Mesenchymal stem cell (in vitro differentiated cells and primary cell): ENCODE measurements at regions not wholly inside any gene's neighbourhood (a gene's known extent, or its start where the extent isn't known, plus 50 kb on each side); places are given as distances from the start of the nearest gene placed in this dataset.

ENCODE experiments used
- DNase-seq: peaks from one replicate; pipeline ENCODE4 v3.0.0-alpha.2; 2013
- H2AFZ ChIP-seq: one replicate; pipeline ENCODE4 v1.6.1; 2013; ENCODE audit warnings: low read depth, mild to moderate bottlenecking, control low read depth, inconsistent platforms, low read length, moderate library complexity
- H2AK5ac ChIP-seq: 2 replicates; pipeline ENCODE4 v1.6.1; 2013; ENCODE audit warnings: low read length, moderate library complexity, mild to moderate bottlenecking, inconsistent platforms; ENCODE audit not compliant: severe bottlenecking
- H2BK120ac ChIP-seq: one replicate; pipeline ENCODE4 v1.6.1; 2013; ENCODE audit warnings: low read depth, mild to moderate bottlenecking, inconsistent platforms, low read length, moderate library complexity
- H2BK12ac ChIP-seq, 2 experiments: one replicate each; pipeline ENCODE4 v1.6.1; 2013; ENCODE audit warnings: inconsistent platforms in 2 of 2, low read length in 2 of 2, mild to moderate bottlenecking in 2 of 2, moderate library complexity in 2 of 2, control low read depth in 1 of 2
- H2BK15ac ChIP-seq: one replicate; pipeline ENCODE4 v1.6.1; 2013; ENCODE audit warnings: mild to moderate bottlenecking, low read depth, inconsistent platforms; ENCODE audit not compliant: poor library complexity, severe bottlenecking
- H2BK5ac ChIP-seq: 2 replicates; pipeline ENCODE4 v1.6.1; 2013; ENCODE audit warnings: low read depth, mild to moderate bottlenecking, low read length, control low read depth, inconsistent platforms; ENCODE audit not compliant: poor library complexity, severe bottlenecking
- H3K14ac ChIP-seq, 2 experiments: one replicate each; pipeline ENCODE4 v1.6.1; 2013; ENCODE audit warnings: inconsistent platforms in 2 of 2, low read length in 2 of 2, control low read depth in 1 of 2, mild to moderate bottlenecking in 1 of 2, moderate library complexity in 1 of 2
- H3K18ac ChIP-seq, 2 experiments: one replicate each; pipeline ENCODE4 v1.6.1; 2013; ENCODE audit warnings: inconsistent platforms in 2 of 2, low read length in 2 of 2, control low read depth in 1 of 2, low read depth in 1 of 2, mild to moderate bottlenecking in 1 of 2
- H3K23ac ChIP-seq, 2 experiments: one replicate each; pipeline ENCODE4 v1.6.1; 2013; ENCODE audit warnings: inconsistent platforms in 2 of 2, low read length in 2 of 2, mild to moderate bottlenecking in 2 of 2, moderate library complexity in 2 of 2, control low read depth in 1 of 2
- H3K27ac ChIP-seq: 2 replicates; pipeline ENCODE4 v1.5.1; 2013; ENCODE audit warnings: mild to moderate bottlenecking, moderate library complexity, low read length, control low read depth, inconsistent platforms; ENCODE audit not compliant: poor library complexity, severe bottlenecking
- H3K27me3 ChIP-seq, 2 experiments: 2 replicates each; pipeline versions ENCODE4 v1.6.1 to v1.7.0; 2013; ENCODE audit warnings: low read length in 2 of 2, mild to moderate bottlenecking in 2 of 2, moderate library complexity in 2 of 2, control low read depth in 1 of 2, inconsistent platforms in 1 of 2; ENCODE audit not compliant: control insufficient read depth in 1 of 2, insufficient read depth in 1 of 2
- H3K36me3 ChIP-seq, 2 experiments: 2 replicates each; pipeline versions ENCODE4 v1.6.1 to v1.7.0; 2013; ENCODE audit warnings: low read length in 2 of 2, control low read depth in 1 of 2, inconsistent platforms in 1 of 2, low read depth in 1 of 2, mild to moderate bottlenecking in 1 of 2; ENCODE audit not compliant: insufficient read depth in 2 of 2, control insufficient read depth in 1 of 2
- H3K4ac ChIP-seq, 2 experiments: one replicate each; pipeline ENCODE4 v1.6.1; 2013; ENCODE audit warnings: inconsistent platforms in 2 of 2, low read length in 2 of 2, mild to moderate bottlenecking in 2 of 2, moderate library complexity in 2 of 2, control low read depth in 1 of 2, low read depth in 1 of 2
- H3K4me1 ChIP-seq: 2 replicates; pipeline ENCODE4 v1.6.1; 2013; ENCODE audit warnings: low read depth, low read length, control low read depth; ENCODE audit not compliant: control insufficient read depth, insufficient read depth
- H3K4me2 ChIP-seq: 2 replicates; pipeline ENCODE4 v1.6.1; 2013; ENCODE audit warnings: low read length, mild to moderate bottlenecking, inconsistent platforms; ENCODE audit not compliant: poor library complexity, severe bottlenecking
- H3K4me3 ChIP-seq, 2 experiments: 2 replicates each; pipeline versions ENCODE4 v1.5.1 to v1.7.0; 2013; ENCODE audit warnings: low read length in 2 of 2, mild to moderate bottlenecking in 2 of 2, control low read depth in 1 of 2, low read depth in 1 of 2; ENCODE audit not compliant: insufficient read depth in 1 of 2
- H3K79me1 ChIP-seq: replicated peaks from 2 replicates; pipeline ENCODE4 v1.6.1; 2013; ENCODE audit warnings: mild to moderate bottlenecking, control low read depth, low read length, inconsistent platforms; ENCODE audit not compliant: poor library complexity, severe bottlenecking
- H3K9ac ChIP-seq: 2 replicates; pipeline ENCODE4 v1.7.0; 2013; ENCODE audit warnings: mild to moderate bottlenecking, low read length, moderate library complexity
- H3K9me3 ChIP-seq: 2 replicates; pipeline ENCODE4 v1.7.0; 2013; ENCODE audit warnings: mild to moderate bottlenecking, low read length; ENCODE audit not compliant: control insufficient read depth
- H4K8ac ChIP-seq: one replicate; pipeline ENCODE4 v1.6.1; 2013; ENCODE audit warnings: inconsistent platforms, mild to moderate bottlenecking, low read length, moderate library complexity
- H4K91ac ChIP-seq: one replicate; pipeline ENCODE4 v1.6.1; 2013; ENCODE audit warnings: mild to moderate bottlenecking, low read length, inconsistent platforms
- WGBS: methylation state at CpG from one replicate; pipeline ENCODE4 v1.1.7; 2013; ENCODE audit warnings: mixed read lengths; 5-methylcytosine and 5-hydroxymethylcytosine counted together

DNA sequence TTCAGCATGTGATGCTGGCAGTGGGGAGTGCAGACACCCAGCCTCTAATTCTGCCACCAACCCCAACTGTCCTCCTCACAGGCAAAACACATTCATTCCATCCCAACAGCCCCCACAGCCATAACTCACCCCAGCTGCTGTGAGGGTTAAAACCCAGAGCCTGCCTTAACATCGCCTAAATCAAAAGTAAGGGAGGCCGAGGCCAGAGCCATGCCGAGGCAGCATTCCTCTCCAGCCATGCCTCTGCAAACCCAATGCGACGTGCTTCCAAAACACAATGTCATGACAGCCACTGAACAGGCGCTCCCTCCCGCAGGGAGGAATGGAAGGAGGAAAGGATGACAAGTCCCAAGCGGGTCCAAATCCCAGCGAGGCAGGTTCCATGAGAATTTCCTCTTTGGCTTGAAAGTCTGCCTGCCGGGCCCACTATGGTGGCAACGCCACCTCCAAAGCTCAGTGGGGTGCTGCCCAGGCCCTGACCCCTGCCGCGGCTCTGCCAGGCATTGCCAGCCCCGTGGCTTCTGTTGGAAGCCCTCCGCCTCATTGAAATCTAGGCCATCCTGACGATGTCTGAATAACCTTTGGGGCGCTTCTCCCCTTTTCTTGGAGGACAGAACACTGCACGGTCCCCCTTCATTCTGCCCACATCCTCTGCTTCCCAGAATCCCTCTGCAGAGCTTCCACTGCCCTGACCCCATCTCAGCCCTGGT is 472.3 kb downstream of the BRD1 start:
- Histone ChIP-seq H3K4me1 (no peaks in the 10 kb centered on the region), H3K14ac (no peak overlapping the region), H3K23ac (no peak overlapping the region), H2BK12ac (no peak overlapping the region), H3K9ac (no peak overlapping the region), H2AFZ (no peak overlapping the region), H3K4me3 (no peak overlapping the region), H3K4me2 (no peak overlapping the region), H4K91ac (no peak overlapping the region), H3K27me3 (no peaks in the 10 kb centered on the region), H3K9me3 (no peaks in the 10 kb centered on the region), H3K4ac (no peak overlapping the region), H3K36me3 (no peaks in the 10 kb centered on the region), H3K79me1 (no peaks in the 10 kb centered on the region), H3K27ac (no peak overlapping the region), H2AK5ac (no peak overlapping the region), H2BK120ac (no peak overlapping the region), H3K18ac (no peak overlapping the region), H4K8ac (no peak overlapping the region), H2BK5ac (no peak overlapping the region), H2BK15ac (no peak overlapping the region)
- WGBS = 89% methylated on average over 18 of the region's 18 CpGs
- no peak for DNase-seq

DNA sequence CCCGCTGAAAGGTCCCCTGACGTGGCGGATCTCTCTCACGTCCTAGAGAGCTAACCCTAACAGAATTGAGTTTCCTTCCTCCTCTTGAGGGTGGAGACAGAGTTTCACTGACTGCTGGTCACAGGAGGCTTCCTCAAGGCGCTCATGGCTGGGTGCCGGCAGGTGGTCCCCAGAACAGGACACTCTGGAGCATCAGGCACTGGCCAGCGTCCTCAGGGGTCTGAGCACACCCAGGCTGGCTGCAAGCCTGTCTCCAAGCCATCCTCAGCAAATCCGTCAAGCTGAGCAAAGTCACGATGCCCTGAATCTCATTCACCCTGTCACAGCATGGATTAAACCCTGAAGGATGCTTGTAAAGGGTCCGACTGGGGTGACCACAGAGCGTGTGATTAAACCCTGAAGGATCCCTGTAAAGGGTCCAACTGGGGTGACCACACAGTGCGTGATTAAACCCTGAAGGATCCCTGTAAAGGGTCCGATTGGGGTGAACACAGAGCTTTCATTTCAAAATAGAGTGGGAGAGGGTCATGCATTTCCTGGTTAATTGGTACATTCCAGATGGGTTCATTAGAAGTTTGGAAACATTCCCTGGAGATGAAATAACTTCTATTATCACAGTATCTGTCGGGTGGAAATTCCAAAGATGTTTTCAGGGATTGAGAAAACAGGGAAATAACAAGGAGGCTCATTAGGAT is 473.0 kb downstream of the BRD1 start:
- no peak overlapping the region for H2AFZ ChIP-seq
- 71% methylated on average over 13 of the region's 14 CpGs for WGBS
- H3K27ac ChIP-seq = no peak overlapping the region
- H3K79me1 ChIP-seq = no peaks in the 10 kb centered on the region
- no peak overlapping the region for H3K4ac ChIP-seq
- no peaks in the 10 kb centered on the region for H3K4me1 ChIP-seq
- no peak for DNase-seq
- no peaks in the 10 kb centered on the region for H3K9me3 ChIP-seq
- no peak overlapping the region for H2BK15ac ChIP-seq
- H3K4me2 ChIP-seq = no peak overlapping the region
- no peak overlapping the region for H4K91ac ChIP-seq
- H3K27me3 ChIP-seq = no peaks in the 10 kb centered on the region
- H3K9ac ChIP-seq = no peak overlapping the region
- no peak overlapping the region for H2BK120ac ChIP-seq
- no peaks in the 10 kb centered on the region for H3K36me3 ChIP-seq
- no peak overlapping the region for H2BK5ac ChIP-seq
- no peak overlapping the region for H4K8ac ChIP-seq
- no peak overlapping the region for H3K23ac ChIP-seq
- no peak overlapping the region for H2BK12ac ChIP-seq
- no peak overlapping the region for H2AK5ac ChIP-seq
- H3K18ac ChIP-seq = no peak overlapping the region
- no peak overlapping the region for H3K4me3 ChIP-seq
- no peak overlapping the region for H3K14ac ChIP-seq

- Histone ChIP-seq H3K4me1 (no peaks in the 10 kb centered on the region), H2BK12ac (no peak overlapping the region), H3K23ac (no peak overlapping the region), H3K18ac (no peak overlapping the region), H3K36me3 (no peaks in the 10 kb centered on the region), H4K8ac (no peak overlapping the region), H3K4ac (no peak overlapping the region), H3K9me3 (no peaks in the 10 kb centered on the region), H3K27ac (no peak overlapping the region), H4K91ac (no peak overlapping the region), H3K79me1 (no peaks in the 10 kb centered on the region), H3K4me2 (no peak overlapping the region), H3K27me3 (no peaks in the 10 kb centered on the region), H2BK5ac (no peak overlapping the region), H2BK15ac (no peak overlapping the region), H2AFZ (no peak overlapping the region), H2BK120ac (no peak overlapping the region), H2AK5ac (no peak overlapping the region), H3K14ac (no peak overlapping the region), H3K9ac (no peak overlapping the region), H3K4me3 (no peak overlapping the region)
- 89% methylated on average over 17 of the region's 17 CpGs for WGBS
- DNase-seq = no peak
Observed at GRCh38 chr22:49353235-49353634, 474.4 kb downstream of the BRD1 start.

GRCh38 chr22:49352361-49353169 is 475.1 kb downstream of the BRD1 start:
- 86% methylated on average over 29 of the region's 29 CpGs for WGBS
- H2BK15ac ChIP-seq = no peak overlapping the region
- H3K23ac ChIP-seq = no peak overlapping the region
- H2BK12ac ChIP-seq = no peak overlapping the region
- H3K79me1 ChIP-seq = no peaks in the 10 kb centered on the region
- H3K36me3 ChIP-seq = no peaks in the 10 kb centered on the region
- H3K4me1 ChIP-seq = no peaks in the 10 kb centered on the region
- no peak overlapping the region for H2AK5ac ChIP-seq
- no peak overlapping the region for H4K8ac ChIP-seq
- H3K9ac ChIP-seq = no peak overlapping the region
- no peaks in the 10 kb centered on the region for H3K9me3 ChIP-seq
- no peak overlapping the region for H3K4me2 ChIP-seq
- H2BK120ac ChIP-seq = no peak overlapping the region
- H3K14ac ChIP-seq = no peak overlapping the region
- peak overlapping the region; percentile 18 for H4K91ac ChIP-seq
- no peak overlapping the region for H3K18ac ChIP-seq
- no peak for DNase-seq
- no peak overlapping the region for H3K4me3 ChIP-seq
- H3K27ac ChIP-seq = no peak overlapping the region
- H3K4ac ChIP-seq = no peak overlapping the region
- no peak overlapping the region for H2BK5ac ChIP-seq
- H3K27me3 ChIP-seq = no peaks in the 10 kb centered on the region
- H2AFZ ChIP-seq = no peak overlapping the region
